HCT116 (cell line): ENCODE measurements at regions not wholly inside any gene's neighbourhood (a gene's known extent, or its start where the extent isn't known, plus 50 kb on each side); places are given as distances from the start of the nearest gene placed in this dataset.

Experiments
- ATAC-seq: fragments of 200-7000 bp; cut with Tn5 transposase; 2 replicates; pipeline ENCODE4 v1.9.1; 2020; ENCODE audit warnings: mild to moderate bottlenecking, moderate library complexity
- BruUV-seq: library from RNA; stranded (reverse); fragments of 400-500 nt; replicated peaks from 2 replicates; lab custom pipeline; 2021; lab: Mats Ljungman, UMichigan
- CTCF ChIA-PET: fragments of 300-600 bp; sonication (Branson Sonifier 250); formaldehyde crosslinking; loops from one replicate; lab custom pipeline; 2021; ENCODE audit warnings: antibody characterized with exemption; lab: Charles Lee
- POLR2A ChIA-PET: fragments of 300-600, 350-600 bp; sonication (Branson Sonifier 250); formaldehyde crosslinking; loops from one replicate; lab custom pipeline; 2021; ENCODE audit warnings: antibody characterized with exemption; lab: Charles Lee
- RAD21 ChIA-PET, 2 experiments: fragments of 300-600 bp; sonication (Branson Sonifier 250); formaldehyde crosslinking; loops; one replicate each; lab custom pipeline; 2023; ENCODE audit warnings: low total read pairs in 2 of 2; ENCODE audit not compliant: uncharacterized antibody in 2 of 2, unreplicated experiment in 2 of 2, low non-redundant PET in 1 of 2; lab: Charles Lee
- DNase-seq: peaks from one replicate; pipeline ENCODE4 v3.0.0-alpha.2; 2010; ENCODE audit warnings: low read depth, low spot score
- H2AFZ ChIP-seq: fragments of 200-600 bp; shearing (Covaris generic), sonication (generic); 2 replicates; pipeline ENCODE4 v1.6.1; 2017; ENCODE audit warnings: low read depth, mixed run types, mixed read lengths, antibody characterized with exemption, low read length; ENCODE audit not compliant: poor library complexity, severe bottlenecking
- H3K27ac ChIP-seq: 2 replicates; pipeline ENCODE4 v1.5.1; 2012; ENCODE audit warnings: low read depth, low read length
- H3K27me3 ChIP-seq: fragments of 200-600 bp; sonication (generic); 2 replicates; pipeline ENCODE4 v1.6.1; 2016; ENCODE audit warnings: mixed run types, low read length, mixed read lengths; ENCODE audit not compliant: insufficient read depth
- H3K36me3 ChIP-seq, 2 experiments: fragments of 200-500 bp in 1 of 2; fragments of 200-600 bp in 1 of 2; sonication (Bioruptor generic) in 1 of 2; sonication (generic) in 1 of 2; 2 replicates each; pipeline versions ENCODE4 v1.5.1 to v1.6.1; 2014 to 2016; ENCODE audit warnings: low read length in 2 of 2, inconsistent platforms in 1 of 2, mixed read lengths in 1 of 2, mixed run types in 1 of 2; ENCODE audit not compliant: insufficient read depth in 2 of 2, control insufficient read depth in 1 of 2
- H3K4me1 ChIP-seq, 2 experiments: fragments of 200-600 bp in 1 of 2; sonication (generic) in 1 of 2; 2 replicates each; pipeline versions ENCODE4 v1.5.1 to v1.6.1; 2012 to 2017; ENCODE audit warnings: low read length in 2 of 2, inconsistent platforms in 1 of 2, mild to moderate bottlenecking in 1 of 2, mixed read lengths in 1 of 2, mixed run types in 1 of 2, moderate library complexity in 1 of 2; ENCODE audit not compliant: insufficient read depth in 2 of 2, control insufficient read depth in 1 of 2
- H3K4me2 ChIP-seq: fragments of 200-600 bp; sonication (generic); 2 replicates; pipeline ENCODE4 v1.6.1; 2017; ENCODE audit warnings: mixed run types, low read length, mixed read lengths
- H3K4me3 ChIP-seq, 2 experiments: fragments of 200-600 bp in 1 of 2; sonication (generic) in 1 of 2; replicated peaks in 1 of 2; 2 replicates each; pipeline ENCODE4 v1.5.1; 2011 to 2016; ENCODE audit warnings: low read length in 2 of 2, control low read depth in 1 of 2, low read depth in 1 of 2, mild to moderate bottlenecking in 1 of 2, mixed read lengths in 1 of 2, mixed run types in 1 of 2
- H3K79me2 ChIP-seq: fragments of 200-600 bp; sonication (generic); 2 replicates; pipeline ENCODE4 v1.6.1; 2017; ENCODE audit warnings: mild to moderate bottlenecking, mixed run types, low read length, moderate library complexity, mixed read lengths; ENCODE audit not compliant: insufficient read depth
- H3K9ac ChIP-seq: fragments of 200-600 bp; sonication (generic); 2 replicates; pipeline ENCODE4 v1.6.1; 2016; ENCODE audit warnings: low read length, mixed read lengths
- H3K9me2 ChIP-seq: fragments of 200-600 bp; sonication (generic), shearing (Covaris generic); 2 replicates; pipeline ENCODE4 v1.6.1; 2017; ENCODE audit warnings: mixed run types, mild to moderate bottlenecking, moderate library complexity; ENCODE audit not compliant: insufficient read depth
- H3K9me3 ChIP-seq, 2 experiments: fragments of 200-500 bp in 1 of 2; fragments of 200-600 bp in 1 of 2; sonication (Bioruptor generic) in 1 of 2; sonication (generic) in 1 of 2; 2 replicates each; pipeline ENCODE4 v1.6.1; 2014 to 2017; ENCODE audit warnings: low read length in 2 of 2, mixed read lengths in 2 of 2, inconsistent platforms in 1 of 2, low read depth in 1 of 2, mild to moderate bottlenecking in 1 of 2, mixed run types in 1 of 2, moderate library complexity in 1 of 2; ENCODE audit not compliant: control insufficient read depth in 1 of 2, insufficient read depth in 1 of 2
- H4K20me1 ChIP-seq: fragments of 200-600 bp; sonication (generic), shearing (Covaris generic); 2 replicates; pipeline ENCODE4 v1.6.1; 2017; ENCODE audit warnings: mixed run types, mild to moderate bottlenecking, moderate library complexity; ENCODE audit not compliant: insufficient read depth
- CBX3 ChIP-seq: IDR thresholded peaks from 2 replicates; pipeline ENCODE4 v1.6.1; 2012; ENCODE audit warnings: low read depth
- EGR1 ChIP-seq: IDR thresholded peaks from 2 replicates; pipeline ENCODE4 v1.6.1; 2012; ENCODE audit warnings: low read depth
- ELF1 ChIP-seq: IDR thresholded peaks from 2 replicates; pipeline ENCODE4 v1.6.1; 2012; ENCODE audit warnings: low read depth, borderline replicate concordance
- POLR2AphosphoS5 ChIP-seq: IDR thresholded peaks from 2 replicates; pipeline ENCODE4 v1.6.1; 2011; ENCODE audit warnings: mild to moderate bottlenecking, low read depth, low read length, moderate library complexity
- SIN3A ChIP-seq: IDR thresholded peaks from 2 replicates; pipeline ENCODE4 v1.6.1; 2012; ENCODE audit warnings: low read depth
- SP1 ChIP-seq: IDR thresholded peaks from 2 replicates; pipeline ENCODE4 v1.6.1; 2012; ENCODE audit warnings: low read depth
- ZFX ChIP-seq: fragments of 450-650 bp; IDR thresholded peaks from 2 replicates; pipeline ENCODE4 v1.6.1; 2017
- intact Hi-C: fragments of 100-400 bp; cut with micrococcal nuclease; formaldehyde crosslinking; loops from 2 replicates; pipeline ENCODE4 v1.10.0; 2022
- TF ChIP-seq, protein P1 (sequence below), 3 experiments: fragments of 200-600 bp in 1 of 3; sonication (generic) in 1 of 3; IDR thresholded peaks in 2 of 3; conservative IDR thresholded peaks in 1 of 3; 2 replicates each; pipeline ENCODE4 v1.5.1; 2012 to 2017; ENCODE audit warnings: low read depth in 2 of 3, low read length in 2 of 3, antibody characterized with exemption in 1 of 3, borderline replicate concordance in 1 of 3, control low read depth in 1 of 3, mild to moderate bottlenecking in 1 of 3, mixed read lengths in 1 of 3, mixed run types in 1 of 3, moderate library complexity in 1 of 3; ENCODE audit not compliant: insufficient read depth in 1 of 3
- TF ChIP-seq, protein P2 (sequence below): IDR thresholded peaks from 2 replicates; pipeline ENCODE4 v1.6.1; 2012; ENCODE audit warnings: low read depth

DNA sequence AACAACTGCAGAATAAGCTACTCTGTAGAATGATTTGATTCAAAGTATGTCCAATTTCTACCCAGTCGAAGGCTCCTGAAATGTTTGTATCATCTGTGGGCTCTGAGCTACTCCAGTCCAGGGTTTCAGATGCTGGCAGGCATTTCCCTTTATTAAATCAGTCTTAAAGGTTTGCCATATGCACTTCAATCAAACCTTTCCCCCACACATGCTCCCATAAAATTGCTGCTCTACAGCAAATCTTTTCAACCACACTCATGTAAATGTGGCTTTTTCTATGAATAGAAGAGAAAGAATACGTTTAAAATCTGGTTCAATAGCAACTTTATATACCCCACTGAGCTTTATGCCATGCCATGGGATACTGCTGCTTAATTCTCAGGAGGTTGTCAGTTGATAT is 242.4 kb upstream of the MAP3K7 start:
- DNase-seq: no peak
- RAD21 ChIA-PET: no interaction called here
- Histone ChIP-seq H2AFZ (no peak overlapping the region), H3K79me2 (no peaks in the 10 kb centered on the region)
- TF ChIP-seq ELF1 (no peak), SIN3A (no peak), CBX3 (no peak), POLR2AphosphoS5 (no peak), SP1 (no peak), EGR1 (no peak), ZFX (no peak)
- TF ChIP-seq, protein P1, sequence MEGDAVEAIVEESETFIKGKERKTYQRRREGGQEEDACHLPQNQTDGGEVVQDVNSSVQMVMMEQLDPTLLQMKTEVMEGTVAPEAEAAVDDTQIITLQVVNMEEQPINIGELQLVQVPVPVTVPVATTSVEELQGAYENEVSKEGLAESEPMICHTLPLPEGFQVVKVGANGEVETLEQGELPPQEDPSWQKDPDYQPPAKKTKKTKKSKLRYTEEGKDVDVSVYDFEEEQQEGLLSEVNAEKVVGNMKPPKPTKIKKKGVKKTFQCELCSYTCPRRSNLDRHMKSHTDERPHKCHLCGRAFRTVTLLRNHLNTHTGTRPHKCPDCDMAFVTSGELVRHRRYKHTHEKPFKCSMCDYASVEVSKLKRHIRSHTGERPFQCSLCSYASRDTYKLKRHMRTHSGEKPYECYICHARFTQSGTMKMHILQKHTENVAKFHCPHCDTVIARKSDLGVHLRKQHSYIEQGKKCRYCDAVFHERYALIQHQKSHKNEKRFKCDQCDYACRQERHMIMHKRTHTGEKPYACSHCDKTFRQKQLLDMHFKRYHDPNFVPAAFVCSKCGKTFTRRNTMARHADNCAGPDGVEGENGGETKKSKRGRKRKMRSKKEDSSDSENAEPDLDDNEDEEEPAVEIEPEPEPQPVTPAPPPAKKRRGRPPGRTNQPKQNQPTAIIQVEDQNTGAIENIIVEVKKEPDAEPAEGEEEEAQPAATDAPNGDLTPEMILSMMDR (IDR thresholded peaks at IDR 0.05 in 2 of 3, conservative IDR thresholded peaks at IDR 0.05 in 1 of 3; ENCODE audit: borderline replicate concordance in 1 of 3, insufficient read depth in 1 of 3, low read depth in 2 of 3, low read length in 2 of 3): no peak
- TF ChIP-seq, protein P2, sequence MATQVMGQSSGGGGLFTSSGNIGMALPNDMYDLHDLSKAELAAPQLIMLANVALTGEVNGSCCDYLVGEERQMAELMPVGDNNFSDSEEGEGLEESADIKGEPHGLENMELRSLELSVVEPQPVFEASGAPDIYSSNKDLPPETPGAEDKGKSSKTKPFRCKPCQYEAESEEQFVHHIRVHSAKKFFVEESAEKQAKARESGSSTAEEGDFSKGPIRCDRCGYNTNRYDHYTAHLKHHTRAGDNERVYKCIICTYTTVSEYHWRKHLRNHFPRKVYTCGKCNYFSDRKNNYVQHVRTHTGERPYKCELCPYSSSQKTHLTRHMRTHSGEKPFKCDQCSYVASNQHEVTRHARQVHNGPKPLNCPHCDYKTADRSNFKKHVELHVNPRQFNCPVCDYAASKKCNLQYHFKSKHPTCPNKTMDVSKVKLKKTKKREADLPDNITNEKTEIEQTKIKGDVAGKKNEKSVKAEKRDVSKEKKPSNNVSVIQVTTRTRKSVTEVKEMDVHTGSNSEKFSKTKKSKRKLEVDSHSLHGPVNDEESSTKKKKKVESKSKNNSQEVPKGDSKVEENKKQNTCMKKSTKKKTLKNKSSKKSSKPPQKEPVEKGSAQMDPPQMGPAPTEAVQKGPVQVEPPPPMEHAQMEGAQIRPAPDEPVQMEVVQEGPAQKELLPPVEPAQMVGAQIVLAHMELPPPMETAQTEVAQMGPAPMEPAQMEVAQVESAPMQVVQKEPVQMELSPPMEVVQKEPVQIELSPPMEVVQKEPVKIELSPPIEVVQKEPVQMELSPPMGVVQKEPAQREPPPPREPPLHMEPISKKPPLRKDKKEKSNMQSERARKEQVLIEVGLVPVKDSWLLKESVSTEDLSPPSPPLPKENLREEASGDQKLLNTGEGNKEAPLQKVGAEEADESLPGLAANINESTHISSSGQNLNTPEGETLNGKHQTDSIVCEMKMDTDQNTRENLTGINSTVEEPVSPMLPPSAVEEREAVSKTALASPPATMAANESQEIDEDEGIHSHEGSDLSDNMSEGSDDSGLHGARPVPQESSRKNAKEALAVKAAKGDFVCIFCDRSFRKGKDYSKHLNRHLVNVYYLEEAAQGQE: no peak
- TF ChIP-seq, all 23 proteins: peak for 0
- Histone ChIP-seq H3K4me1 (no peaks in the 10 kb centered on the region), H3K27ac (no peak overlapping the region), H3K4me2 (no peak overlapping the region), H3K27me3 (0 out of 2 replicates have a peak, but pooled peaks cover 7% of the 10 kb centered on the region), H3K36me3 (no peaks in the 10 kb centered on the region), H3K4me3 (no peak overlapping the region), H3K9me2 (no peaks in the 10 kb centered on the region), H3K9ac (no peak overlapping the region), H4K20me1 (no peaks in the 10 kb centered on the region), H3K9me3 (no peaks in the 10 kb centered on the region)
- ChIA-PET CTCF (no interaction called here), POLR2A (no interaction called here)
- no peak for ATAC-seq
- BruUV-seq: no TSS peak
- intact Hi-C loops: no loop called here
